ENCODE measurements at regions not wholly inside any gene's neighbourhood (a gene's known extent, or its start where the extent isn't known, plus 50 kb on each side); places are given as distances from the start of the nearest gene placed in this dataset.

GRCh38 chr5:98463222-98463621 lies 310.2 kb upstream of the RGMB start:
- TF ChIP-seq, protein P1, sequence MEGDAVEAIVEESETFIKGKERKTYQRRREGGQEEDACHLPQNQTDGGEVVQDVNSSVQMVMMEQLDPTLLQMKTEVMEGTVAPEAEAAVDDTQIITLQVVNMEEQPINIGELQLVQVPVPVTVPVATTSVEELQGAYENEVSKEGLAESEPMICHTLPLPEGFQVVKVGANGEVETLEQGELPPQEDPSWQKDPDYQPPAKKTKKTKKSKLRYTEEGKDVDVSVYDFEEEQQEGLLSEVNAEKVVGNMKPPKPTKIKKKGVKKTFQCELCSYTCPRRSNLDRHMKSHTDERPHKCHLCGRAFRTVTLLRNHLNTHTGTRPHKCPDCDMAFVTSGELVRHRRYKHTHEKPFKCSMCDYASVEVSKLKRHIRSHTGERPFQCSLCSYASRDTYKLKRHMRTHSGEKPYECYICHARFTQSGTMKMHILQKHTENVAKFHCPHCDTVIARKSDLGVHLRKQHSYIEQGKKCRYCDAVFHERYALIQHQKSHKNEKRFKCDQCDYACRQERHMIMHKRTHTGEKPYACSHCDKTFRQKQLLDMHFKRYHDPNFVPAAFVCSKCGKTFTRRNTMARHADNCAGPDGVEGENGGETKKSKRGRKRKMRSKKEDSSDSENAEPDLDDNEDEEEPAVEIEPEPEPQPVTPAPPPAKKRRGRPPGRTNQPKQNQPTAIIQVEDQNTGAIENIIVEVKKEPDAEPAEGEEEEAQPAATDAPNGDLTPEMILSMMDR (IDR thresholded peaks at IDR 0.05; ENCODE audit: control extremely low read depth, extremely low read depth, low read depth, missing control alignments), result no peak
- ChIA-PET POLR2A (no interaction called here), CTCF (interaction anchor here (1.5 kb wide), 1 partner anchor 20 kb away, joined by 3 read pairs; no protein-coding TSS in a partner anchor)
- DNase-seq (ENCODE audit: extremely low spot score), result no peak

- DNase-seq (ENCODE audit: extremely low spot score), result no peak
- POLR2A ChIA-PET, result no interaction called here
- CTCF ChIA-PET, result no interaction called here
- TF ChIP-seq, protein P1 (IDR thresholded peaks at IDR 0.05; ENCODE audit: control extremely low read depth, extremely low read depth, low read depth, missing control alignments), result no peak
Observed at GRCh38 chr5:98463676-98464075, 309.8 kb upstream of the RGMB start.

- POLR2A ChIA-PET, result no interaction called here
- TF ChIP-seq, protein P1 (IDR thresholded peaks at IDR 0.05; ENCODE audit: control extremely low read depth, extremely low read depth, low read depth, missing control alignments), result no peak
- CTCF ChIA-PET, result no interaction called here
- no peak for DNase-seq (ENCODE audit: extremely low spot score)
Observed at GRCh38 chr5:98464737-98465330, 308.6 kb upstream of the RGMB start.

DNA sequence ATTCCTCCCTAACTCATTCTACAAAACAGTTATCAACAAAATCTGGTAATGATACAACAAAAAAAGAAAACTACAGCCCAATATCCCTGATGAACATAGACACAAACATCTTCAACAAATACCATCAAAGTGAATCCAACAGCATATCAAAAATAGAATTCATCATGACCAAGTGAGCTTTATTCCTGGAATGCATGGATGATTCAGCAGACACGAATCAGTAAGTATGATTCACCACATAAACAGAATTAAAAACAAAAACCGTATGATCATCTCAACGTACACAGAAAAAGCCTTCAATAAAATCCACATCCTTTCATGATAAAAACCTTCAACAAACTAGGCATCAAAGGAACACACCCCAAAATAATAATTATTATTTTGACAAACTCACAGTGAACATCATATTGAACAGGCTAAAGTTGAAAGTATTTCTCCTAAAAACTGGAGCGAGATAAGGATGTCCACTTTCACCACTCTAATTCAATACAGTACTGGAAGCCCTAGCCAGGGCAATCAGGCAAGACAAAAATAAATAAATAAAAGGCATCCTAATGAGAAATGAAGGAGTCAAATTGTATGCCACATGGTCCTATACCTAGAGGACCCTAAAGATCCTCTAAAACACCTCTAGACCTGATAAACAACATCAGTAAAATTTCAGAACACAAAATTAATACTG lies 305.1 kb upstream of the RGMB start:
- ChIA-PET POLR2A (no interaction called here), CTCF (interaction anchor here (1.0 kb wide), 1 partner anchor 18 kb away, joined by 4 read pairs; no protein-coding TSS in a partner anchor)
- DNase-seq (ENCODE audit: extremely low spot score), result no peak
- TF ChIP-seq, protein P1 (IDR thresholded peaks at IDR 0.05; ENCODE audit: control extremely low read depth, extremely low read depth, low read depth, missing control alignments), result no peak

- TF ChIP-seq, protein P1 (IDR thresholded peaks at IDR 0.05; ENCODE audit: control extremely low read depth, extremely low read depth, low read depth, missing control alignments), result no peak
- CTCF ChIA-PET, result no interaction called here
- DNase-seq (ENCODE audit: extremely low spot score), result no peak
- POLR2A ChIA-PET, result no interaction called here
Observed at GRCh38 chr5:98470747-98471146, 302.7 kb upstream of the RGMB start.

DNA sequence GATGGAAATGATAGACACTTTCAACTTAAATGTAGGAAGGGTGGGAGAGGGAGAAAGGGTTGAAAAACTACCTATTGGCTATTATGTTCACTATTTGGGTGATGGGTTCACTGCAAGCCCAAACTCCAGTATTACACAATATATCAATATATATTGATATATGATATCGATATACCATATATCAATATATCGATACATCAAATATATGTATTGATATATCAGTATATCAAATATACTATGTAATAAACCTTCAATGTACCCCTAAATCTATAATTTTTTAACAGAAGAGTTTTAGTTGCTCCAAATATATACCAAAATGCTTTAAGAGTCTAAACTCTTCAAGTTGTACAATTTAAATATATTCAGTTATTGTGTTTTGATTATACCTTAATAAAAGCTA lies 302.0 kb upstream of the RGMB start:
- TF ChIP-seq, protein P1 (IDR thresholded peaks at IDR 0.05; ENCODE audit: control extremely low read depth, extremely low read depth, low read depth, missing control alignments), result no peak
- CTCF ChIA-PET, result interaction anchor here (0.6 to 0.9 kb wide), 2 partner anchors 9 to 14 kb away, joined by 3 read pairs; no protein-coding TSS in a partner anchor
- POLR2A ChIA-PET, result no interaction called here
- no peak for DNase-seq (ENCODE audit: extremely low spot score)

Data from GM10248 (cell line).